DND-41 (cell line): ENCODE measurements at regions not wholly inside any gene's neighbourhood (a gene's known extent, or its start where the extent isn't known, plus 50 kb on each side); places are given as distances from the start of the nearest gene placed in this dataset.

Experiments
- EZH2 ChIP-seq: IDR thresholded peaks from 3 replicates; pipeline ENCODE4 v1.6.1; 2012; ENCODE audit warnings: borderline replicate concordance, low read depth, mild to moderate bottlenecking, moderate library complexity, low read length, inconsistent platforms; ENCODE audit not compliant: severe bottlenecking
- TF ChIP-seq, protein P1 (sequence below): IDR thresholded peaks from 2 replicates; pipeline ENCODE4 v1.5.1; 2012; ENCODE audit warnings: borderline replicate concordance, low read length, moderate library complexity, mild to moderate bottlenecking; ENCODE audit not compliant: poor library complexity, severe bottlenecking; ENCODE audit errors: extremely low read depth

DNA sequence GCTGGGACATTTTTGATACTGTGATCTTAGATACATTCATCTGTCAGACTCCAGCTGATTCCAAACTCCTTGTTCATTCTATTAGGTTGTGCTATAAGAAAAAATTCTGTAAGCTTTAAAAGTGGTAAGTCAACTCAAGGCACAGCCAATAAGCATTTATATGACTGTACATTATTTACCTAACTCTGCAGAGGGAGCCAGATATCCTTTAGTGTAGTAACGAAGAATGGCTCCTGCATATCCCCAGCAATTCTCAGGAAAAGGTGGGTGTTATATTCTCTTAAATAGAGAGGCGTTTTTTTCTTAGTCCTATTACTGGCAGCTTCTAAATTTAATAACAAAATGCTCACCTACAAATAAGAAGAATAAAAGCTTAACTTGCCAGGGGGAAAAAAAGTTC, 374.3 kb upstream of the GOT2 start:
- TF ChIP-seq, protein P1, sequence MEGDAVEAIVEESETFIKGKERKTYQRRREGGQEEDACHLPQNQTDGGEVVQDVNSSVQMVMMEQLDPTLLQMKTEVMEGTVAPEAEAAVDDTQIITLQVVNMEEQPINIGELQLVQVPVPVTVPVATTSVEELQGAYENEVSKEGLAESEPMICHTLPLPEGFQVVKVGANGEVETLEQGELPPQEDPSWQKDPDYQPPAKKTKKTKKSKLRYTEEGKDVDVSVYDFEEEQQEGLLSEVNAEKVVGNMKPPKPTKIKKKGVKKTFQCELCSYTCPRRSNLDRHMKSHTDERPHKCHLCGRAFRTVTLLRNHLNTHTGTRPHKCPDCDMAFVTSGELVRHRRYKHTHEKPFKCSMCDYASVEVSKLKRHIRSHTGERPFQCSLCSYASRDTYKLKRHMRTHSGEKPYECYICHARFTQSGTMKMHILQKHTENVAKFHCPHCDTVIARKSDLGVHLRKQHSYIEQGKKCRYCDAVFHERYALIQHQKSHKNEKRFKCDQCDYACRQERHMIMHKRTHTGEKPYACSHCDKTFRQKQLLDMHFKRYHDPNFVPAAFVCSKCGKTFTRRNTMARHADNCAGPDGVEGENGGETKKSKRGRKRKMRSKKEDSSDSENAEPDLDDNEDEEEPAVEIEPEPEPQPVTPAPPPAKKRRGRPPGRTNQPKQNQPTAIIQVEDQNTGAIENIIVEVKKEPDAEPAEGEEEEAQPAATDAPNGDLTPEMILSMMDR, result no peak
- TF ChIP-seq EZH2, result no peak
